C1 segment of cervical spinal cord (tissue), 14 donors: ENCODE measurements at regions not wholly inside any gene's neighbourhood (a gene's known extent, or its start where the extent isn't known, plus 50 kb on each side); places are given as distances from the start of the nearest gene placed in this dataset.

Source experiments
- DNase-seq, 14 donors: peaks; one replicate each; lab custom pipeline; 2025; lab: John Stamatoyannopoulos, UW

GRCh38 chr7:156480671-156481070 is 159.9 kb upstream of the RNF32 start:
- no peak for DNase-seq

- no peak for DNase-seq
Observed at GRCh38 chr7:156479596-156479995, 161.0 kb upstream of the RNF32 start.

GRCh38 chr7:156478486-156478885 is 162.1 kb upstream of the RNF32 start:
- no peak for DNase-seq

GRCh38 chr7:156475666-156476065 is 164.9 kb upstream of the RNF32 start:
- DNase-seq, result peak in 1 of 14 donors; percentile 43

- no peak for DNase-seq
Observed at GRCh38 chr7:156475179-156475578, 165.4 kb upstream of the RNF32 start.

- DNase-seq, result no peak
Observed at GRCh38 chr7:156474241-156474743, 166.3 kb upstream of the RNF32 start.

GRCh38 chr7:156473476-156474240 is 166.9 kb upstream of the RNF32 start:
- DNase-seq, result peak in 1 of 14 donors; percentile 2

- DNase-seq, result no peak
Observed at GRCh38 chr7:156472267-156472666, 168.3 kb upstream of the RNF32 start.

GRCh38 chr7:156470399-156471320 is 169.9 kb upstream of the RNF32 start:
- DNase-seq, result no peak

GRCh38 chr7:156466955-156467625 is 173.5 kb upstream of the RNF32 start:
- no peak for DNase-seq

GRCh38 chr7:156466272-156466671 is 174.3 kb upstream of the RNF32 start:
- no peak for DNase-seq

- no peak for DNase-seq
Observed at GRCh38 chr7:156465186-156465585, 175.4 kb upstream of the RNF32 start.

- no peak for DNase-seq
Observed at GRCh38 chr7:156464339-156464738, 176.2 kb upstream of the RNF32 start.

GRCh38 chr7:156463280-156463679 is 177.3 kb upstream of the RNF32 start:
- DNase-seq, result no peak

GRCh38 chr7:156461881-156462665 is 178.5 kb upstream of the RNF32 start:
- no peak for DNase-seq

GRCh38 chr7:156460858-156461627 is 179.5 kb upstream of the RNF32 start:
- no peak for DNase-seq

- DNase-seq, result no peak
Observed at GRCh38 chr7:156459582-156459981, 181.0 kb upstream of the RNF32 start.

- DNase-seq, result no peak
Observed at GRCh38 chr7:156459067-156459466, 181.5 kb upstream of the RNF32 start.

- no peak for DNase-seq
Observed at GRCh38 chr7:156458011-156458410, 182.6 kb upstream of the RNF32 start.

GRCh38 chr7:156456503-156457115 is 184.0 kb upstream of the RNF32 start:
- DNase-seq, result no peak
